ENCODE measurements at regions not wholly inside any gene's neighbourhood (a gene's known extent, or its start where the extent isn't known, plus 50 kb on each side); places are given as distances from the start of the nearest gene placed in this dataset.

DNA sequence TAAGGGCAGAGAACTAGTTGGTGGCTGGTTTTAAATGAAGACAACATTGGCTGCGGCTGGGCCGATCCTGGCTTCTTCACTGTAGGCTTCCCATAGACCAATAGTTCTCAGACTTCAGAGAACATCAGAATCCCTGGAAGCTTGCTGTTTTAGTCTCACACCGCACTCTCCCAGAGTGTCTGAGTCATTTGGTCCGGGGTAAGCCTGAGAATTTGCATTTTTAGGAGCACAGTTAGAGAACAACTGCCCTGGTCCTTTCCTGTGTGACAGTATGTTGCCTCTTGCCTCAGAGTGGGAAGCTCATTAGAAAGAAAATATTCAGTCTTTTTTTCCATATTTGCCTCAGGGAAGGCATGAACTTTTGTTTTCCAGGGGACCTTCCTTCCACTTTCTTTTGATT is 137.1 kb upstream of the GAREM1 start:
- H3K4me3 Mint-ChIP-seq: no peak overlapping the region
- H3K36me3 Mint-ChIP-seq (ENCODE audit: low read depth): no peaks in the 10 kb centered on the region
- no peaks in the 10 kb centered on the region for H3K4me1 Mint-ChIP-seq (ENCODE audit: low read depth)
- no peaks in the 10 kb centered on the region for H3K9me3 Mint-ChIP-seq
- POLR2A ChIA-PET: no interaction called here
- CTCF ChIA-PET: no interaction called here
- no peak overlapping the region for H3K27ac Mint-ChIP-seq
- no peak for ATAC-seq
- TF ChIP-seq, protein P1, sequence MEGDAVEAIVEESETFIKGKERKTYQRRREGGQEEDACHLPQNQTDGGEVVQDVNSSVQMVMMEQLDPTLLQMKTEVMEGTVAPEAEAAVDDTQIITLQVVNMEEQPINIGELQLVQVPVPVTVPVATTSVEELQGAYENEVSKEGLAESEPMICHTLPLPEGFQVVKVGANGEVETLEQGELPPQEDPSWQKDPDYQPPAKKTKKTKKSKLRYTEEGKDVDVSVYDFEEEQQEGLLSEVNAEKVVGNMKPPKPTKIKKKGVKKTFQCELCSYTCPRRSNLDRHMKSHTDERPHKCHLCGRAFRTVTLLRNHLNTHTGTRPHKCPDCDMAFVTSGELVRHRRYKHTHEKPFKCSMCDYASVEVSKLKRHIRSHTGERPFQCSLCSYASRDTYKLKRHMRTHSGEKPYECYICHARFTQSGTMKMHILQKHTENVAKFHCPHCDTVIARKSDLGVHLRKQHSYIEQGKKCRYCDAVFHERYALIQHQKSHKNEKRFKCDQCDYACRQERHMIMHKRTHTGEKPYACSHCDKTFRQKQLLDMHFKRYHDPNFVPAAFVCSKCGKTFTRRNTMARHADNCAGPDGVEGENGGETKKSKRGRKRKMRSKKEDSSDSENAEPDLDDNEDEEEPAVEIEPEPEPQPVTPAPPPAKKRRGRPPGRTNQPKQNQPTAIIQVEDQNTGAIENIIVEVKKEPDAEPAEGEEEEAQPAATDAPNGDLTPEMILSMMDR (IDR thresholded peaks at IDR 0.05): no peak
- intact Hi-C loops (cut with micrococcal nuclease): no loop called here
- peaks cover 2% of the 10 kb centered on the region for H3K27me3 Mint-ChIP-seq
- DNase-seq: no peak

DNA sequence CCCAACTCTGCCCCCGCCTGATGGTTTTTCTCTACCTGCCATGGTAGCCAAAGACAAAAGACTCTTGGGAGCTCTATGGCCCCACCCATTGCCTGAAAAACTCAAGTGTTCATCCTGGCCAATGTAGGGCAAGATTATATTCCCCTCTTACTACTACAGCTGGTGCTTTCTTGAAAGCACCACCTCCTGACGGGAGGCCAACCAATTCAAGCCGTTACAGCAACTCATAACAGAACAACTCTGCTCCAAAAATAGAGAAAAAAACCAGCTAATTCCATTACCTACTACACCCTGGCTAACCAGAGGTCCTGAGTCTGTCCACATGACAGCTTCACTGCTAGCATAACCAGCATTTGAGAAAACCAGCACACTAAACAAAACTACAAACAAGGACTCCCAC is 127.5 kb upstream of the GAREM1 start:
- ChIA-PET POLR2A (no interaction called here), CTCF (no interaction called here)
- H3K27me3 Mint-ChIP-seq: no peaks in the 10 kb centered on the region
- intact Hi-C loops (cut with micrococcal nuclease): no loop called here
- DNase-seq: no peak
- no peaks in the 10 kb centered on the region for H3K36me3 Mint-ChIP-seq (ENCODE audit: low read depth)
- H3K9me3 Mint-ChIP-seq: peaks cover 2% of the 10 kb centered on the region
- no peak overlapping the region for H3K4me3 Mint-ChIP-seq
- ATAC-seq: no peak
- H3K4me1 Mint-ChIP-seq (ENCODE audit: low read depth): no peaks in the 10 kb centered on the region
- H3K27ac Mint-ChIP-seq: no peak overlapping the region
- TF ChIP-seq, protein P1 (IDR thresholded peaks at IDR 0.05): no peak

DNA sequence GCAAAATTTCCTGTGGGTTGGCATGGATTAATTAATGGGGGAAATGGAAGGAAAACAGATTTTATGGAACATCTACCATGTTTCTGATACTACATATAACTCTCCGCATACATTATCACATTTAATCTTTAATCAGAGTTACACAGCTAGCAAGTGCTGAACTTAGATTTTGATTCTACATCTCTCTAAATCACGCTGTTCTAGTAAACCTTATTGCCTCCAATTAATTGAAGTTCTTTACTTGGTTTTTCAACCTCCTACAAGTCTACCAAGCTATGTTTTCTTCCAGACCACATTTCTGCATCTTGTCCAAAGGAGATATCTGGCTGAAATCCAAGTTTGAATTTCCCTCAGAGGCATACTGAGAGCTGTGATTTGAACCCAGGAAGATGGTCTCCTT is 125.8 kb upstream of the GAREM1 start:
- H3K27ac Mint-ChIP-seq: no peak overlapping the region
- ChIA-PET POLR2A (no interaction called here), CTCF (interaction anchor here (0.9 kb wide), 1 partner anchor 47 kb away, joined by 3 read pairs; no protein-coding TSS in a partner anchor)
- peaks cover 2% of the 10 kb centered on the region for H3K9me3 Mint-ChIP-seq
- H3K4me1 Mint-ChIP-seq (ENCODE audit: low read depth): no peaks in the 10 kb centered on the region
- no peak for ATAC-seq
- TF ChIP-seq, protein P1 (IDR thresholded peaks at IDR 0.05): no peak
- no peaks in the 10 kb centered on the region for H3K36me3 Mint-ChIP-seq (ENCODE audit: low read depth)
- H3K27me3 Mint-ChIP-seq: peaks cover 3% of the 10 kb centered on the region
- no peak for DNase-seq
- no peak overlapping the region for H3K4me3 Mint-ChIP-seq
- intact Hi-C loops (cut with micrococcal nuclease): no loop called here

DNA sequence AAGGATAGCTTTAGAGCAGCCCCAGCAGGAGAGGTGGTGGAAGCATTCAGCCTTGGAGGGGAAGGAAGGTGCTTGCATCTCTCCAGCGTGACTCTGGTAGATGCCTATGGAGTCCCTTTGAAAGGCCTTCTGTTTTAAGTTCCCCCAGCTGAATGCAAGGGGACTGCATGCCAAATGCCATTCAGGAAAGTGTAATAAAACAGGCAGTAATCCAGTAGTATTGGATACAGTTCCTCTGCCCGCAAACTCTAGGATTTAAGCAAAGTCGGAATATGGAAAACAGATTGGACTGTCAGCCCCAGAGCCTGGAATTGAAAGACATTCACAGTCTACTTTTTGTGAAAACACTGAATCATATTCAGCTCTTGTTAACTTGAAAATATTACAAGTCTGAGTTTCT is 125.2 kb upstream of the GAREM1 start:
- Mint-ChIP-seq H3K27me3 (peaks cover 3% of the 10 kb centered on the region), H3K36me3 (ENCODE audit: low read depth) (no peaks in the 10 kb centered on the region), H3K4me1 (ENCODE audit: low read depth) (no peaks in the 10 kb centered on the region), H3K9me3 (peaks cover 2% of the 10 kb centered on the region), H3K4me3 (no peak overlapping the region), H3K27ac (no peak overlapping the region)
- intact Hi-C loops (cut with micrococcal nuclease): no loop called here
- DNase-seq: no peak
- ATAC-seq: no peak
- ChIA-PET CTCF (no interaction called here), POLR2A (no interaction called here)
- TF ChIP-seq, protein P1 (IDR thresholded peaks at IDR 0.05): no peak

DNA sequence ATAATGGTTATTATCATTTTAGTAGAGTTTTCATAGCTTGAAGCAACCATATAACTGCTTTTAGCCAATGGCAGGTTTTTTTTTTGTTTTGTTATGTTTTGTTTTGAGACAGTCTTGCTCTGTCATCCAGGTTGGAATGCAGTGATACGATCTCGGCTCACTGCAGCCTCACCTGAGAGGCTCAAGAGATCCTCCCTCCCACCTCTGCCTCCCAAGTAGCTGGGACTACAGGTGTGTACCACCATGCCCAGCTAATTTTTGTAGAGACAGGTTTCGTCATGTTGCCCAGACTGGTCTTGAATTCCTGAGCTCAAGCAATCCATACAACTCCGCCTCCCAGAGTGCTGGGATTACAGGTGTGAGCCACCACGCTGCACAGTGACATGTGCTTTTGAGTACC is 117.5 kb upstream of the GAREM1 start:
- ChIA-PET CTCF (no interaction called here), POLR2A (no interaction called here)
- Mint-ChIP-seq H3K9me3 (no peaks in the 10 kb centered on the region), H3K4me3 (no peak overlapping the region), H3K36me3 (ENCODE audit: low read depth) (no peaks in the 10 kb centered on the region), H3K27ac (no peak overlapping the region), H3K4me1 (ENCODE audit: low read depth) (no peaks in the 10 kb centered on the region), H3K27me3 (peaks cover 13% of the 10 kb centered on the region)
- TF ChIP-seq, protein P1 (IDR thresholded peaks at IDR 0.05): no peak
- no peak for DNase-seq
- intact Hi-C loops (cut with micrococcal nuclease): no loop called here
- no peak for ATAC-seq
